GM19452 (cell line): ENCODE measurements at regions not wholly inside any gene's neighbourhood (a gene's known extent, or its start where the extent isn't known, plus 50 kb on each side); places are given as distances from the start of the nearest gene placed in this dataset.
"Not testable (repeated sequence)": the region's sequence is repeated elsewhere in the genome, so short reads cannot be mapped to it uniquely, and the experiment has no call there.

Experiments used
- ATAC-seq: cut with Tn5 transposase; IDR thresholded peaks from one replicate; pipeline ENCODE4 v1.9.1; 2021; ENCODE audit not compliant: unreplicated experiment

- no peak for ATAC-seq
These were observed 648.5 kb downstream of the NR2F2 start for GRCh38 chr15:96978937-96979473.

GRCh38 chr15:96984121-96984671 is 653.7 kb downstream of the NR2F2 start:
- ATAC-seq: not testable (repeated sequence)

- no peak for ATAC-seq
These were observed 662.3 kb downstream of the NR2F2 start for GRCh38 chr15:96992817-96993216.

GRCh38 chr15:96997538-96997937 is 667.0 kb downstream of the NR2F2 start:
- no peak for ATAC-seq

GRCh38 chr15:97009031-97009431 is 678.5 kb downstream of the NR2F2 start:
- ATAC-seq: no peak

GRCh38 chr15:97012986-97013385 is 682.5 kb downstream of the NR2F2 start:
- ATAC-seq: no peak

GRCh38 chr15:97013491-97013890 is 683.0 kb downstream of the NR2F2 start:
- no peak for ATAC-seq

- ATAC-seq: no peak
These were observed 683.5 kb downstream of the NR2F2 start for GRCh38 chr15:97014001-97014400.

- no peak for ATAC-seq
These were observed 693.0 kb downstream of the NR2F2 start for GRCh38 chr15:97023488-97023844.

GRCh38 chr15:97026781-97027180 is 696.3 kb downstream of the NR2F2 start:
- ATAC-seq: no peak

GRCh38 chr15:97027772-97028171 is 697.3 kb downstream of the NR2F2 start:
- ATAC-seq: no peak

GRCh38 chr15:97030251-97030650 is 699.8 kb downstream of the NR2F2 start:
- no peak for ATAC-seq

GRCh38 chr15:97036301-97036700 is 705.8 kb downstream of the NR2F2 start:
- no peak for ATAC-seq

GRCh38 chr15:97037080-97037479 is 706.6 kb downstream of the NR2F2 start:
- ATAC-seq: no peak

- ATAC-seq: no peak
These were observed 715.3 kb downstream of the NR2F2 start for GRCh38 chr15:97045666-97046421.

- no peak for ATAC-seq
These were observed 722.0 kb downstream of the NR2F2 start for GRCh38 chr15:97052513-97052912.

GRCh38 chr15:97053635-97054034 is 723.1 kb downstream of the NR2F2 start:
- ATAC-seq: no peak

GRCh38 chr15:97057503-97057902 is 727.0 kb downstream of the NR2F2 start:
- ATAC-seq: no peak

GRCh38 chr15:97059281-97059680 is 728.8 kb downstream of the NR2F2 start:
- no peak for ATAC-seq

GRCh38 chr15:97061392-97061791 is 730.9 kb downstream of the NR2F2 start:
- ATAC-seq: no peak

GRCh38 chr15:97071668-97072067 is 741.2 kb downstream of the NR2F2 start:
- no peak for ATAC-seq

GRCh38 chr15:97072545-97072944 is 742.0 kb downstream of the NR2F2 start:
- no peak for ATAC-seq

GRCh38 chr15:97076011-97076410 is 745.5 kb downstream of the NR2F2 start:
- no peak for ATAC-seq
